HG02623 (cell line): ENCODE measurements at regions not wholly inside any gene's neighbourhood (a gene's known extent, or its start where the extent isn't known, plus 50 kb on each side); places are given as distances from the start of the nearest gene placed in this dataset.

Experiments
- ATAC-seq: cut with Tn5 transposase; IDR thresholded peaks from one replicate; pipeline ENCODE4 v1.9.1; 2021; ENCODE audit warnings: moderate library complexity; ENCODE audit not compliant: unreplicated experiment

DNA sequence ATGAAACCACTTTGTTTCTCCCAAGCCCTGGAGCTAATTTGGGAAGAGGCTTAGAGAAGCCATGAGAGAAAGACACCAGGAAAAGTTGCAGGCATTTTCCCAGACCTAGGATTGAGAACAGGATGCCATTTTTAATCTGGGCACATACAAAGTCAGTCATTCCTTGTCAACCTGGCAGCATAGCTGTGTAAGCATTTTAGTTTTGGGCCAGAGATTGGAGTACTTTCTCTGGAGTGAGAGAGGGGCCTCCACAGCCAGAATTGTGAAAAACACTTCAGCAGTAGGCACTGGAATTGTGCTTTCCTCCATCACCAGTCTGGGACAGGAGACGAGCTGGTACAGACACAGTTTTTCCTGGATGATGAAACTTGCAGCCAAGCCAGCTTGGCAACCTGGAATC, 390.3 kb upstream of the DMAC1 start:
- no peak for ATAC-seq

- ATAC-seq = no peak
These were observed 389.3 kb upstream of the DMAC1 start for GRCh38 chr9:8188723-8189407.

DNA sequence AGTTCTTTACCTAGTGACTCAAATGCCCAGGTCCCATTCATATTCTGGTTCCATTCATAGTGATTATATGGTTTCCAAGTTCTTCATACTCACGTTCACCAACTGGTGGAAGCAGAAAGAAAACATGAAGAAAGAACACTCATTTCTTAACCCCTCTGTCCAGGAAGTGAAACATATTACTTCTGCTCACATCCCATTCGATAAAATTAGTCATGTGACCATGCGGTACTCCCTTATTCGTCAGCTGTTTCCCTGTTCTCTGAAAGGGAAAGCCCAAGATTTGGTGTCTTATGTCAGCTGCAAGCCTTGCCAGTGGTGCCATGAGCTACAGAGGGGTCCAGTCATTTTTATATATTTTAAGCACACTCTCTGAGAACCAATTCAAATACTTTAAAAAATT, 387.0 kb upstream of the DMAC1 start:
- no peak for ATAC-seq

DNA sequence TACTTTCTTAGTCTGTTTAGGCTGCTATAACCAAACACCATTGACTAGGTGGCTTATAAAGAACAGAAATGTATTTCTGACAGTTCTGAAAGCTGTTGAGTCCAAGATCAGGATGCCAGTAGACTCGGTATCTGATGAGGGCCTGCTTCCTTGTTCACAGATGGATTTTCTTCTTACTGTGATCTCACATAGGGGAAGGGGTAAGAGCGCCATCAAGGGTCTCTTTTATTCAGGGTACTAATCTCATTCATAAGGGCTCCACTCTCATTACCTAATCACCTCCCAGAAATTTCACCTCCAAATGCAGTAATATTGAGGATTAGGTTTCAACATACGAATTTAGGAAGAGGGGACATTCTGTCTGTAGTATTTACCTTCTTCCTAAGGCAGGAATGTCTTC, 384.0 kb upstream of the DMAC1 start:
- no peak for ATAC-seq

- ATAC-seq = no peak
These were observed 379.9 kb upstream of the DMAC1 start for GRCh38 chr9:8179381-8180053.

- no peak for ATAC-seq
These were observed 372.4 kb upstream of the DMAC1 start for GRCh38 chr9:8172000-8172399.

DNA sequence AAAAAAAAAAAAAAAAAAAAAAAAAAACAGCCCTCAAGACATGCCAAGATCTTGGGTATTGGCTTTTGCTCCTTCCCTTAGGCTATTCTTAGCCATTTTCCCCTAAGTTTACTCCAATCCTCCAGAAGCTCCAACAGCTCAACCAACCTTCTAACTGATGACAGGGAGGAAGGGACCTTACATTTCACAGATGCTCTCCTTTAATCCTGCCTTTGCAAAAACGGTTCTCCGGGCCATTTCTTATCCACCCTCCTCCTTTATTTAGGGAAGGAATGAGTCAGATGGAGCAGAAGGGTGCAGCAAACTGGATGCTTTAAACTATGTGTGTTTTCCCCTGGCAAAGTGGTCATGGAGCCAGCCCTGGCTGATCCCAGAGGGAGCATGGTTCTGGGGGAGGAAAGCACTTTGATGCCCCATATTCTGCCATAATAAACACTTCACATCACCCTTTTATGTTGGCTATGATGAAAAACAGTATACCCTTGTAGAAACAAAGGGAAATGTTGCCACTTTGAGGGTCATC, 369.4 kb upstream of the DMAC1 start:
- no peak for ATAC-seq

DNA sequence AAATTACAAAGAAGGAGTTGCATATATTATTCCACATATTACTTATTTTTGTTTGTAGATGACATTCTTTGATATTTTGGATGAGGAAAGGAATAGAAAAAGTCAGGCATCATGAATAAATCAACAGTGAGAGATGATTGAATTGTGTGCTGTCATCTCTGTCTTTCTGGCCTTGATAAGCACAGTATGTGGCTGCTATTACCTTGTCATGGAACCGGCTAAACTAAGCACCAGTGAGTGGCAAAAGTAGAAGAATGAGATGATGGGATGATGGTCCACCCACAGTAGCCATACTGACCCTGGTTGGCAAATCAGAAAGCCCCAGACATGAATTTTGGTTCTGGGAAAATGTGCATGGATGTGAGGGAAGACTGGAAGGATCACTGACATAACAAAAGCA, 361.2 kb upstream of the DMAC1 start:
- no peak for ATAC-seq

DNA sequence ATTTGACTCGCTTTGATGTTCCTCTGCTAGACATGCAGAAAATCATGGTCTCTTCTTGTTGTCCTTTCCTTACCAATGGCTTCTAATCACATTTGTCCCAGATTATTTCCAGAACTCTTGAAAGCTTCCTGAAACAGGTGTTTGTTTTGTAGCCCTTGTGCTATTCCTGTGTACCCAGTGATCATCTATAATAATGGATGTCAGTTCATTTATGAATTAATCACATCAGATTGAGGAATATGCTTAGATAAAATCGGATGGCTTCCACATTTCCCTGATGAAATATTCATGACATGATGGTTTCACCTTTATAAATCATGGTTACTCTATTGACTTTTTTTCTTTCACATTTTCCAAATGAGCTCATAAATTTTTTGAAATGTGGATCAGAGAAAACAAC, 359.0 kb upstream of the DMAC1 start:
- no peak for ATAC-seq

- no peak for ATAC-seq
These were observed 358.2 kb upstream of the DMAC1 start for GRCh38 chr9:8157683-8158324.

DNA sequence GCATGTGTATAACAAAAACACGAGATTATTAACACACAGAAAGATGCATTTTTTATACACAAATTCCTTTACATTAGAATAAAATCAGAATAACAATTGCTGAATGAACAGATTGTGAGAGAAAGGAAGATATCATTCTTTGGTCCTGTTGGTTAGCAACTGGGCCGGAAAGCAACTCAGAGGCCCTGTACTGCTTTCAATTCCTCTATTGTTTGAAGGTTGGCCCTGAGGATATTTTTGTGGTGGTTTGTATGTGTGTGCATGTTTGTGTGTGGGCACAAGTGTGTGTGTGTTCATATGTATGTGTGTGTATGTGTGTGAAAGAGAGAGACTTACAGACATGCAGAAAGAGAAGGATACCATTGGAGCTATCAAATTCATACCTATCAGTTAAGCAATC, 356.8 kb upstream of the DMAC1 start:
- no peak for ATAC-seq

DNA sequence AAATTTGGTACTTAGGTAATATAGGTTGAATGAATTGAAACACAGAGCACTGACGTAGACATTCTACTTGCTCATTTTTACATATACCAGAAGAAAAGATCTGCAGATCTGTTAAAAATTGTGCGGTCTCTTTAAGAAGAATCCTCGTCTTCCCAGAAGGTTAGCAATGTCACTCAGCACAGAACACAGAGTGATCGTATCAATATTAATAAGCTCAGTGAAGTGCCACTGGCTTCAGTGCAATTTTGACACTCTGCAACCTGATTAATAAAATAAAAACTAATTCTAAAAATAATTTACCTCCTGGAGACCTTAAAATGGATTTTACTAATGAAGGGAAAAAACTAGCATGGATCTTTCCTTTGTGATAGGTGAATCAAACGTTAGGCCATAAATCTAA, 356.1 kb upstream of the DMAC1 start:
- ATAC-seq = no peak

GRCh38 chr9:8143677-8144076, 344.1 kb upstream of the DMAC1 start:
- ATAC-seq = no peak

GRCh38 chr9:8140557-8140956, 341.0 kb upstream of the DMAC1 start:
- ATAC-seq = no peak

DNA sequence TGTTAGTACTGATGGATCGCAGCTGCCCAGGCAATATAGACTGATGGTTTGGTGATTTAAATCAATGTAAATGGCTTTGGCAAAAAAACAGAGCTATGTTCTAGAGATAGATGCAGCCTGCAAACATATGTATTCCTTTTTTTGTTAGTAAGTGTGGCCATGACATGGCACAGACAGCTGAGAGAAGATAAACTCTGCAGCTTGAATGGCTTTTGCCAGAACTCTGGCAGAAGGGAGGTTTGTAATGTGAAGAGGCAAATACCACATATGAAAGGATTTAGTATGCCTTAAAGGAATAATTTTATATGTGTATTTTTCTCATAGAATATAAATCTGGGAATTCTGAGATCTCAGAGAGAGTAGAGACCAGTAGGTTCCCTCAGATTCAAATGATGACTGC, 340.2 kb upstream of the DMAC1 start:
- no peak for ATAC-seq

DNA sequence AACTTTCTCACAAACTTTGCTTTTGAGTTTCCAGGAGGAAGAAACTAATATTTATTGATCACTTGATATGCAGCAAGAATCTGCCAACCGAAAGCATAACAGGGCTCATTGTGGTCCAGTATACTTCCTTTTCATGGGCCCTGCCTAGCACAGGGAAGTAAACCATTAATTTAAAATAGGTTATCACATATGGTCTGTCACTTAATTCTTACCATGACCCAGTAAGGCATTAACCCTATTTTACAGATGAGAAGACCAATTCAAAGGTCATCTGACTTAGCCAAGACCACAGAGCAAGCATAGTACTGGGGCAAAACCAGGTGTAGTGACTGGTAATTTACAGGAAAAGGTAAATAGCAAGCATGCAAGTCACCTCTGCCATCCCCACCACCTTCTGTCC, 336.9 kb upstream of the DMAC1 start:
- ATAC-seq = no peak

DNA sequence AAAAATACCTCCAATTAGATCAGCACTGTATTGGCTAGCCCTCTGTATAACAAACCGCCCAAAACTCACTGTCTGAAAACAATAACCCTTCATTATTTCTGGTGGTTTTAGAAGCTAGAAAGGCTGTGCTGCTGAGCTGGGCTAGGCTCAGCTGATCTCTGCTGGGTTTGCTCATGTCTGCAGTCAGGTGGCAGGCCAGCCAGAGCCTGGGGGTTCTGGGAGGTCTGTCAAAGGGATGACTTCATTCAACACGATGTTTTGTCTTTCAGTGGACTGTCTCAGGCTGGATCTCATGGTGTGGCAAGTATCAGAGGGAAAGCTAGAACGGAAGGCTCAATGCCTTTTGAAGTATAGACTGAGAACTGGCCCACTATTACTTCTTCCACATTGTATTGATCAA, 335.1 kb upstream of the DMAC1 start:
- ATAC-seq = no peak

DNA sequence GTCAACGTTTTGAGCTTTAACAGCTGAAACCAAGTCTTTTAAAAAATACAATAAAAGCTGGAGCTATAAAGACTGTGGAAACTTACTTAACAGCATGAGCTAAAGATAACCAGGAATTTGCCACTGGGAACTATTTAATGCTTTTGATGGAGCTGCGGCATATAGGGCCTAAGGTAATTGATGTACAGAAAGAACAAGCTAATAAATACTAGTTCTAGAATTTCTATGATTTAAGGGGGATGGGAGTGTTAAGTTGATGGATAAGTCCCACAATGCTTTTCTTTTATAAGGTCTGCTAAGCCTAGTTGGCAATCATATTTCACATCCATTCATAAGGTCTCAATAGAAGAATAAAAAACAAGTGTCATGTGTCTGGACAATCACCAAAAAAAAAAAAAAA, 334.0 kb upstream of the DMAC1 start:
- ATAC-seq = no peak

DNA sequence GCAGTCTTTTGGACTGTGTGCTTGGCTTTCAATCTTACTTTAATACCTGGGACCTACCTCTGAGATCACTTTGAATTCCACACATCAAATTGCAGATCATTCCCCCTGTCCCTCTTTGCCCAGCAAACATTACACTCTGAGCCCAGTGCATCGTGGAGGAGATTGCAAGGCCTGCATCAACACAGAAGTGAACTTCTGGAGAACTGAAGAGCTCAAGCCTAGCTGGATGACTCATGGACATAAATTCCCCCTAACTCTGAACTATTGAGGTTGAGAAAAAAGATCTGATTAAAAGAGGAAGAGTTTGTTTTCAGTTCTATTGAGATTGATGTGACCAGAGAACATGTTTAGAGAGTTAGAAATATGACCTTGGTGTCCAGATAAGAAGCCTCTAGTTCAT, 316.0 kb upstream of the DMAC1 start:
- ATAC-seq = no peak

DNA sequence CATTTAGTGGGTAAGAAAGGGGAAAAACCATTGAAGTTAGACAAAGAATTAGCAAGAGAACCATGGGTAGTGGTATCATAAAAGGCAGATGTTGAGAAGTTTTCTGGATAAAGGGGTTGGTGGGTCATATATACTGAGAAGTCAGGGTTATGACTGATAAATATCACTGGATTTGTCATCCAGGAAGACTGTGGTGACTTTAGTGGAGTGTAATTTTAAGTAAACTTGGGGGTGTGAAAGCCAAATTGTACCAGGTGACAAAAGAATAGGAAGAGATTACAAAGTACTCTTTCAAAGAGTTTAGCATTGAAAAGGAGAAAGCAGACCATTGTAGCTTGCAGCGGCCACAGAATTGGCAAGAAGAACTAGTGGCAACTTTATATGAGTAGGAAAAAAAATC, 315.2 kb upstream of the DMAC1 start:
- no peak for ATAC-seq

DNA sequence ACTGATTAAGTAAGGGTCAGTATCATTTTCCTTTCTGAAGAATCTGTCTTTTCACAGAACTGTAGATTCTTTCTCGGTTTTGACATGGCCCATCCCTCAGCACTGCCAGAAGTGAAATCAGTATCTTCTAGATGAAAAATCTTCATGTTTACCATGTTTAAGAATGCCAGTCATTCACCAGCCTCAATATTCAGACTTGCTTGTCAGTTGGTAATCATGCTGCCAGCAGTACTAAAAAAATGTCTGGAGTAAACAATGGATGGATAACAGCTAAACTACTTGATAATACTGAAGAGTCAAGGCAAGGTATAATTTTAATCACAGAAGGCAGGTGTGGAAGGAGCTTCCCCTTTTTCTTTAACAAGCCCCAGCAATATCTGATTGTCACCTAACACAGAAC, 306.8 kb upstream of the DMAC1 start:
- ATAC-seq = no peak

- no peak for ATAC-seq
These were observed 302.0 kb upstream of the DMAC1 start for GRCh38 chr9:8101607-8102006.
